ENCODE measurements at regions not wholly inside any gene's neighbourhood (a gene's known extent, or its start where the extent isn't known, plus 50 kb on each side); places are given as distances from the start of the nearest gene placed in this dataset.

DNA sequence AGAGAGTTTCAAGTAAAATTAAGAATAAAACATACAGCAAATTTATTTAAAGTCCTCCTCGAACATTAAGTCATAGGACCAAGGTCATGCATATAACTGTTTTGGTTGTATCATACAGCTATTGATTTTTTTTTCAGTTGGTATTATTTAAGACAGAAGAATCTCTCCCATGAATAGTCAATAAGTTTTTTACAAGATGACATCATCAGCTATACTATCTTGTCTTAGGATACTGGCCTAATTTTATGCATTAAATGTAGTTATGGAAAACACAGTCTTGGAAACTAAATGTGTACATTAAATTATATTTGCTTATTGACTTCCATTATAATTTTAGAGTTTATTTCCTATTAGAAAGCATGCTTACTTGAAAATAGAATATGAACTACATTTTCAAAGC lies 755.9 kb downstream of the PCDH19 start:
- Histone ChIP-seq H3K27ac (ENCODE audit: insufficient read depth, low read length) (no peak overlapping the region), H3K23ac (ENCODE audit: low read depth, low read length) (no peak overlapping the region), H3K9me1 (ENCODE audit: insufficient read depth, low read length) (no peaks in the 10 kb centered on the region), H4K5ac (ENCODE audit: low read depth, low read length) (no peak overlapping the region), H3K4me1 (ENCODE audit: control insufficient read depth, insufficient read depth, low read length) (no peaks in the 10 kb centered on the region), H3K79me1 (ENCODE audit: low read depth in 1 of 2, low read length in 2 of 2) (no peaks in the 10 kb centered on the region), H2BK20ac (ENCODE audit: low read depth, low read length) (no peak overlapping the region), H3K56ac (ENCODE audit: extremely low read depth, insufficient read depth, low read length) (no peak overlapping the region), H3K18ac (ENCODE audit: low read depth, low read length) (no peak overlapping the region), H2AFZ (replicated peaks; ENCODE audit: low read length, poor library complexity) (no peak overlapping the region), H2BK120ac (ENCODE audit: low read depth, low read length) (no peak overlapping the region), H3K36me3 (ENCODE audit: control insufficient read depth, insufficient read depth, low read length) (no peaks in the 10 kb centered on the region), H4K20me1 (ENCODE audit: insufficient read depth, low read length) (no peaks in the 10 kb centered on the region), H3K4me2 (ENCODE audit: low read depth, low read length) (no peak overlapping the region), H4K91ac (ENCODE audit: insufficient read depth, low read depth, low read length) (no peak overlapping the region), H3K14ac (replicated peaks; ENCODE audit: low read depth, low read length) (no peak overlapping the region), H2BK15ac (ENCODE audit: low read depth, low read length) (no peak overlapping the region), H2BK5ac (ENCODE audit: low read depth, low read length, poor library complexity, severe bottlenecking) (no peak overlapping the region), H3K9ac (ENCODE audit: low read depth, low read length) (no peak overlapping the region), H4K8ac (ENCODE audit: low read depth in 2 of 2, low read length in 2 of 2) (no peak overlapping the region), H3K27me3 (ENCODE audit: control insufficient read depth, insufficient read depth, low read length) (no peaks in the 10 kb centered on the region), H3K4me3 (ENCODE audit: insufficient read depth, low read depth, low read length) (no peak overlapping the region), H3K4ac (ENCODE audit: low read depth, low read length) (no peak overlapping the region), H3K9me3 (ENCODE audit: control insufficient read depth, insufficient read depth, low read length) (no peaks in the 10 kb centered on the region), H2AK5ac (ENCODE audit: low read depth, low read length) (no peak overlapping the region), H2AK9ac (replicated peaks; ENCODE audit: low read depth, low read length, poor library complexity) (no peak overlapping the region)
- POLR2A ChIA-PET (ENCODE audit: unreplicated experiment) = no interaction called here
- TF ChIP-seq BHLHE40 (IDR thresholded peaks at IDR 0.05; ENCODE audit: low read depth, low read length) = no peak
- no peak for TF ChIP-seq MXI1 (IDR thresholded peaks at IDR 0.05; ENCODE audit: borderline replicate concordance, low read depth, low read length)
- no peak for TF ChIP-seq CEBPB (IDR thresholded peaks at IDR 0.05; ENCODE audit: low read depth, low read length)
- TF ChIP-seq MAZ (IDR thresholded peaks at IDR 0.05; ENCODE audit: borderline replicate concordance, low read depth, low read length) = no peak
- no peak for TF ChIP-seq SMC3 (IDR thresholded peaks at IDR 0.05; ENCODE audit: low read depth, low read length)
- TF ChIP-seq, protein P1, sequence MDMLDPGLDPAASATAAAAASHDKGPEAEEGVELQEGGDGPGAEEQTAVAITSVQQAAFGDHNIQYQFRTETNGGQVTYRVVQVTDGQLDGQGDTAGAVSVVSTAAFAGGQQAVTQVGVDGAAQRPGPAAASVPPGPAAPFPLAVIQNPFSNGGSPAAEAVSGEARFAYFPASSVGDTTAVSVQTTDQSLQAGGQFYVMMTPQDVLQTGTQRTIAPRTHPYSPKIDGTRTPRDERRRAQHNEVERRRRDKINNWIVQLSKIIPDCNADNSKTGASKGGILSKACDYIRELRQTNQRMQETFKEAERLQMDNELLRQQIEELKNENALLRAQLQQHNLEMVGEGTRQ (IDR thresholded peaks at IDR 0.05; ENCODE audit: low read depth, low read length) = no peak
- TF ChIP-seq, protein P2, sequence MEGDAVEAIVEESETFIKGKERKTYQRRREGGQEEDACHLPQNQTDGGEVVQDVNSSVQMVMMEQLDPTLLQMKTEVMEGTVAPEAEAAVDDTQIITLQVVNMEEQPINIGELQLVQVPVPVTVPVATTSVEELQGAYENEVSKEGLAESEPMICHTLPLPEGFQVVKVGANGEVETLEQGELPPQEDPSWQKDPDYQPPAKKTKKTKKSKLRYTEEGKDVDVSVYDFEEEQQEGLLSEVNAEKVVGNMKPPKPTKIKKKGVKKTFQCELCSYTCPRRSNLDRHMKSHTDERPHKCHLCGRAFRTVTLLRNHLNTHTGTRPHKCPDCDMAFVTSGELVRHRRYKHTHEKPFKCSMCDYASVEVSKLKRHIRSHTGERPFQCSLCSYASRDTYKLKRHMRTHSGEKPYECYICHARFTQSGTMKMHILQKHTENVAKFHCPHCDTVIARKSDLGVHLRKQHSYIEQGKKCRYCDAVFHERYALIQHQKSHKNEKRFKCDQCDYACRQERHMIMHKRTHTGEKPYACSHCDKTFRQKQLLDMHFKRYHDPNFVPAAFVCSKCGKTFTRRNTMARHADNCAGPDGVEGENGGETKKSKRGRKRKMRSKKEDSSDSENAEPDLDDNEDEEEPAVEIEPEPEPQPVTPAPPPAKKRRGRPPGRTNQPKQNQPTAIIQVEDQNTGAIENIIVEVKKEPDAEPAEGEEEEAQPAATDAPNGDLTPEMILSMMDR (conservative IDR thresholded peaks at IDR 0.05; ENCODE audit: low read depth, low read length) = no peak
- TF ChIP-seq, protein P3, sequence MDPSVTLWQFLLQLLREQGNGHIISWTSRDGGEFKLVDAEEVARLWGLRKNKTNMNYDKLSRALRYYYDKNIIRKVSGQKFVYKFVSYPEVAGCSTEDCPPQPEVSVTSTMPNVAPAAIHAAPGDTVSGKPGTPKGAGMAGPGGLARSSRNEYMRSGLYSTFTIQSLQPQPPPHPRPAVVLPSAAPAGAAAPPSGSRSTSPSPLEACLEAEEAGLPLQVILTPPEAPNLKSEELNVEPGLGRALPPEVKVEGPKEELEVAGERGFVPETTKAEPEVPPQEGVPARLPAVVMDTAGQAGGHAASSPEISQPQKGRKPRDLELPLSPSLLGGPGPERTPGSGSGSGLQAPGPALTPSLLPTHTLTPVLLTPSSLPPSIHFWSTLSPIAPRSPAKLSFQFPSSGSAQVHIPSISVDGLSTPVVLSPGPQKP (IDR thresholded peaks at IDR 0.05; ENCODE audit: borderline replicate concordance, low read depth, low read length) = no peak
- no peak for TF ChIP-seq RCOR1 (IDR thresholded peaks at IDR 0.05; ENCODE audit: insufficient replicate concordance, low read length)
- TF ChIP-seq RAD21 (IDR thresholded peaks at IDR 0.05; ENCODE audit: low read length) = no peak
- no CpG with 5 or more reads among the region's 1 CpG for WGBS, 2 experiments (ENCODE audit: extremely low coverage in 2 of 2, insufficient read length in 1 of 2)
- BruUV-seq (replicated peaks) = no TSS peak
- in situ Hi-C loops (cut with MboI; ENCODE audit: low sequenced_read_pairs) = no loop called here
- ATAC-seq (ENCODE audit: low read depth) (no peak), DNase-seq (no peak)
- dilution Hi-C loops (cut with HindIII; ENCODE audit: low sequenced_read_pairs, unreplicated experiment) = no loop called here
- CTCF ChIA-PET = no interaction called here
- intact Hi-C loops (cut with micrococcal nuclease) = no loop called here

Data from IMR-90 (cell line).